WTC11 (cell line): ENCODE measurements at regions not wholly inside any gene's neighbourhood (a gene's known extent, or its start where the extent isn't known, plus 50 kb on each side); places are given as distances from the start of the nearest gene placed in this dataset.

Experiments
- ATAC-seq: fragments of 200-7000 bp; cut with Tn5 transposase; 2 replicates; pipeline ENCODE4 v1.10.0; 2021; ENCODE audit warnings: mild to moderate bottlenecking, moderate library complexity
- CTCF ChIA-PET: fragments of 300-600 bp; sonication (Branson Sonifier 250); formaldehyde crosslinking; loops from one replicate; lab custom pipeline; 2021; ENCODE audit warnings: antibody characterized with exemption; lab: Charles Lee
- POLR2A ChIA-PET: fragments of 350-600 bp; sonication (Branson Sonifier 250); formaldehyde crosslinking; loops from one replicate; lab custom pipeline; 2021; ENCODE audit warnings: antibody characterized with exemption; lab: Charles Lee
- DNase-seq: peaks from one replicate; pipeline ENCODE4 v3.0.0; 2021; ENCODE audit warnings: low spot score
- H3K27ac Mint-ChIP-seq: 2 replicates; pipeline ENCODE4 v1.8.0; 2021; ENCODE audit warnings: mixed read lengths
- H3K27me3 Mint-ChIP-seq: 2 replicates; pipeline ENCODE4 v1.8.0; 2021; ENCODE audit warnings: low read depth, mild to moderate bottlenecking, moderate library complexity, mixed read lengths
- H3K36me3 Mint-ChIP-seq: 2 replicates; pipeline ENCODE4 v1.8.0; 2021; ENCODE audit warnings: mixed read lengths
- H3K4me1 Mint-ChIP-seq: 2 replicates; pipeline ENCODE4 v1.8.0; 2022; ENCODE audit warnings: mixed read lengths
- H3K4me3 Mint-ChIP-seq: 2 replicates; pipeline ENCODE4 v1.8.0; 2021; ENCODE audit warnings: mild to moderate bottlenecking, moderate library complexity, mixed read lengths
- H3K9me3 Mint-ChIP-seq: 2 replicates; pipeline ENCODE4 v1.8.0; 2021; ENCODE audit warnings: mixed read lengths
- ATF1 ChIP-seq: sonication (generic); formaldehyde crosslinking; IDR thresholded peaks from 2 replicates; pipeline ENCODE4 v1.8.1; 2023; ENCODE audit warnings: mild to moderate bottlenecking, moderate library complexity, missing genetic modification reagents
- CBFB ChIP-seq: sonication (generic); formaldehyde crosslinking; IDR thresholded peaks from 2 replicates; pipeline ENCODE4 v1.8.1; 2022; ENCODE audit warnings: mild to moderate bottlenecking, low read depth, missing genetic modification reagents
- E2F1 ChIP-seq: sonication (generic); formaldehyde crosslinking; IDR thresholded peaks from 2 replicates; pipeline ENCODE4 v1.8.0; 2022; ENCODE audit warnings: mild to moderate bottlenecking, missing genetic modification reagents
- EMX1 ChIP-seq: fragments of 250-450 bp; sonication (Bioruptor Pico); IDR thresholded peaks from 2 replicates; pipeline ENCODE4 v1.8.0; 2021; ENCODE audit warnings: mild to moderate bottlenecking
- GTF2I ChIP-seq: fragments of 250-450 bp; sonication (Bioruptor Pico); conservative IDR thresholded peaks from 2 replicates; pipeline ENCODE4 v1.4.0; 2021; ENCODE audit warnings: mild to moderate bottlenecking
- JAZF1 ChIP-seq: fragments of 250-450 bp; sonication (Bioruptor Pico); IDR thresholded peaks from 2 replicates; pipeline ENCODE4 v1.9.0; 2021; ENCODE audit warnings: moderate library complexity, mild to moderate bottlenecking, inconsistent platforms
- MLX ChIP-seq: sonication (generic); formaldehyde crosslinking; IDR thresholded peaks from 2 replicates; pipeline ENCODE4 v1.8.1; 2023; ENCODE audit warnings: mild to moderate bottlenecking, missing genetic modification reagents, moderate library complexity
- NFATC4 ChIP-seq: fragments of 250-450 bp; sonication (Bioruptor Pico); IDR thresholded peaks from 2 replicates; pipeline ENCODE4 v1.9.0; 2021; ENCODE audit warnings: mild to moderate bottlenecking
- NR1H2 ChIP-seq: sonication (generic); formaldehyde crosslinking; IDR thresholded peaks from 2 replicates; pipeline ENCODE4 v1.9.0; 2021; ENCODE audit warnings: mild to moderate bottlenecking, moderate library complexity, missing genetic modification reagents
- NR3C1 ChIP-seq: sonication (generic); formaldehyde crosslinking; conservative IDR thresholded peaks from 2 replicates; pipeline ENCODE4 v1.8.1; 2023; ENCODE audit warnings: low read depth, mild to moderate bottlenecking, missing genetic modification reagents
- OVOL2 ChIP-seq: fragments of 250-450 bp; sonication (Bioruptor Pico); IDR thresholded peaks from 2 replicates; pipeline ENCODE4 v1.9.0; 2021; ENCODE audit warnings: mild to moderate bottlenecking, borderline replicate concordance
- RORB ChIP-seq: fragments of 250-450 bp; sonication (Bioruptor Pico); IDR thresholded peaks from 2 replicates; pipeline ENCODE4 v1.9.0; 2021; ENCODE audit warnings: mild to moderate bottlenecking
- SMAD4 ChIP-seq: sonication (generic); formaldehyde crosslinking; IDR thresholded peaks from 2 replicates; pipeline ENCODE4 v1.8.0; 2022; ENCODE audit warnings: mild to moderate bottlenecking, missing genetic modification reagents
- SP1 ChIP-seq: sonication (generic); formaldehyde crosslinking; conservative IDR thresholded peaks from 2 replicates; pipeline ENCODE4 v1.8.1; 2022; ENCODE audit warnings: missing genetic modification reagents
- TCF7 ChIP-seq: sonication (generic); formaldehyde crosslinking; IDR thresholded peaks from 2 replicates; pipeline ENCODE4 v1.8.0; 2022; ENCODE audit warnings: mild to moderate bottlenecking, low read depth, missing genetic modification reagents, moderate library complexity
- TP53 ChIP-seq: sonication (generic); formaldehyde crosslinking; IDR thresholded peaks from 2 replicates; pipeline ENCODE4 v1.8.1; 2023; ENCODE audit warnings: mild to moderate bottlenecking, missing genetic modification reagents
- ZNF219 ChIP-seq: sonication (generic); formaldehyde crosslinking; IDR thresholded peaks from 2 replicates; pipeline ENCODE4 v1.8.0; 2023; ENCODE audit warnings: missing genetic modification reagents, mild to moderate bottlenecking, borderline replicate concordance
- ZNF232 ChIP-seq: sonication (generic); formaldehyde crosslinking; IDR thresholded peaks from 2 replicates; pipeline ENCODE4 v1.8.0; 2022; ENCODE audit warnings: mild to moderate bottlenecking, missing genetic modification reagents
- ZNF281 ChIP-seq: sonication (generic); formaldehyde crosslinking; IDR thresholded peaks from 2 replicates; pipeline ENCODE4 v1.8.0; 2023; ENCODE audit warnings: mild to moderate bottlenecking, missing genetic modification reagents
- ZNF416 ChIP-seq: fragments of 250-450 bp; sonication (Bioruptor Pico); IDR thresholded peaks from 2 replicates; pipeline ENCODE4 v1.9.0; 2021; ENCODE audit warnings: mild to moderate bottlenecking, inconsistent platforms
- ZNF671 ChIP-seq: fragments of 250-450 bp; sonication (Bioruptor Pico); IDR thresholded peaks from 2 replicates; pipeline ENCODE4 v1.8.0; 2021; ENCODE audit warnings: mild to moderate bottlenecking
- TF ChIP-seq, protein P1 (sequence below): sonication (generic); formaldehyde crosslinking; IDR thresholded peaks from 2 replicates; pipeline ENCODE4 v1.8.0; 2022; ENCODE audit warnings: mild to moderate bottlenecking, missing genetic modification reagents
- TF ChIP-seq, protein P2 (sequence below): sonication (generic); formaldehyde crosslinking; IDR thresholded peaks from 2 replicates; pipeline ENCODE4 v1.8.1; 2023; ENCODE audit warnings: mild to moderate bottlenecking, missing genetic modification reagents
- TF ChIP-seq, protein P3 (sequence below): sonication (generic); formaldehyde crosslinking; conservative IDR thresholded peaks from 2 replicates; pipeline ENCODE4 v1.8.1; 2022; ENCODE audit warnings: mild to moderate bottlenecking, missing genetic modification reagents
- TF ChIP-seq, protein P4 (sequence below): sonication (generic); formaldehyde crosslinking; IDR thresholded peaks from 2 replicates; pipeline ENCODE4 v1.8.1; 2023; ENCODE audit warnings: mild to moderate bottlenecking, moderate library complexity, missing genetic modification reagents
- TF ChIP-seq, protein P5 (sequence below): sonication (generic); formaldehyde crosslinking; IDR thresholded peaks from 2 replicates; pipeline ENCODE4 v1.8.0; 2023; ENCODE audit warnings: missing genetic modification reagents

DNA sequence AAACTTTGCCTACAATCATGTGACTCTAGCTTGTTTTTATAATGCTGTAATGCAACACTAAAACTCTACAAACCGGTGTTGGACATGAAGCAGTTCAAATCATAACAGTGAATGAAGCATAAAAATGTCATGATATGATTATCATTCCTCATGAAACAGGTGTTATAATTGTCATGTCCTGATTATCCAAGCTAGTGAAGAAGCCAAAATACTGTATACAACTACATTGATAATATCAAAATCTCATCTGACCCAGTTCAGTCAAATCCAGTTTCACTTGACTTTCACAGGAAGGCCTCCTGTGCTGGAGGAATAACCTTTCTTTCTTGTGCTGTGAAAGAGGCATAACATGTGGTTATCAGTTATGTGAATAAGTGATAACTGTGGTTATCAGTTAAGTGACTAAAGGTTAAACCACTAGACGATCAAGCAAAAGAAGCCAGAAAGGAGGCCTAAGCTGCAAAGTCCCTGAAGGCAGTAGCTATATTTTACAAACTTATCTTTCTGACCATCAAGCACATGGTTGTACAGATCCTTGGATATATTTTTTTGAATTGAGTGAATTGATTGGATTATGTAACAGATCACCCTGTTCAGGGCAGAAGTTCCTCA, 296.4 kb downstream of the TUSC7 start:
- Mint-ChIP-seq H3K4me1 (no peaks in the 10 kb centered on the region), H3K27me3 (no peaks in the 10 kb centered on the region), H3K27ac (no peak overlapping the region), H3K4me3 (no peak overlapping the region), H3K36me3 (no peaks in the 10 kb centered on the region), H3K9me3 (no peaks in the 10 kb centered on the region)
- ATAC-seq = no peak
- CTCF ChIA-PET = no interaction called here
- DNase-seq = no peak
- POLR2A ChIA-PET = no interaction called here
- TF ChIP-seq ATF1 (CRISPR knock-in tag) (no peak), EMX1 (CRISPR knock-in tag) (no peak), ZNF232 (CRISPR knock-in tag) (no peak), ZNF416 (CRISPR knock-in tag) (no peak), SP1 (no peak), SMAD4 (CRISPR knock-in tag) (no peak), NFATC4 (CRISPR knock-in tag) (no peak), JAZF1 (CRISPR knock-in tag) (no peak), E2F1 (no peak), NR3C1 (CRISPR knock-in tag) (no peak)
- TF ChIP-seq, protein P1, sequence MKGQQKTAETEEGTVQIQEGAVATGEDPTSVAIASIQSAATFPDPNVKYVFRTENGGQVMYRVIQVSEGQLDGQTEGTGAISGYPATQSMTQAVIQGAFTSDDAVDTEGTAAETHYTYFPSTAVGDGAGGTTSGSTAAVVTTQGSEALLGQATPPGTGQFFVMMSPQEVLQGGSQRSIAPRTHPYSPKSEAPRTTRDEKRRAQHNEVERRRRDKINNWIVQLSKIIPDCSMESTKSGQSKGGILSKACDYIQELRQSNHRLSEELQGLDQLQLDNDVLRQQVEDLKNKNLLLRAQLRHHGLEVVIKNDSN = no peak
- TF ChIP-seq, protein P2, sequence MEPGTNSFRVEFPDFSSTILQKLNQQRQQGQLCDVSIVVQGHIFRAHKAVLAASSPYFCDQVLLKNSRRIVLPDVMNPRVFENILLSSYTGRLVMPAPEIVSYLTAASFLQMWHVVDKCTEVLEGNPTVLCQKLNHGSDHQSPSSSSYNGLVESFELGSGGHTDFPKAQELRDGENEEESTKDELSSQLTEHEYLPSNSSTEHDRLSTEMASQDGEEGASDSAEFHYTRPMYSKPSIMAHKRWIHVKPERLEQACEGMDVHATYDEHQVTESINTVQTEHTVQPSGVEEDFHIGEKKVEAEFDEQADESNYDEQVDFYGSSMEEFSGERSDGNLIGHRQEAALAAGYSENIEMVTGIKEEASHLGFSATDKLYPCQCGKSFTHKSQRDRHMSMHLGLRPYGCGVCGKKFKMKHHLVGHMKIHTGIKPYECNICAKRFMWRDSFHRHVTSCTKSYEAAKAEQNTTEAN (CRISPR knock-in tag) = no peak
- TF ChIP-seq, protein P3, sequence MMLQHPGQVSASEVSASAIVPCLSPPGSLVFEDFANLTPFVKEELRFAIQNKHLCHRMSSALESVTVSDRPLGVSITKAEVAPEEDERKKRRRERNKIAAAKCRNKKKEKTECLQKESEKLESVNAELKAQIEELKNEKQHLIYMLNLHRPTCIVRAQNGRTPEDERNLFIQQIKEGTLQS = no peak
- TF ChIP-seq, all 79 proteins: peak for 0

DNA sequence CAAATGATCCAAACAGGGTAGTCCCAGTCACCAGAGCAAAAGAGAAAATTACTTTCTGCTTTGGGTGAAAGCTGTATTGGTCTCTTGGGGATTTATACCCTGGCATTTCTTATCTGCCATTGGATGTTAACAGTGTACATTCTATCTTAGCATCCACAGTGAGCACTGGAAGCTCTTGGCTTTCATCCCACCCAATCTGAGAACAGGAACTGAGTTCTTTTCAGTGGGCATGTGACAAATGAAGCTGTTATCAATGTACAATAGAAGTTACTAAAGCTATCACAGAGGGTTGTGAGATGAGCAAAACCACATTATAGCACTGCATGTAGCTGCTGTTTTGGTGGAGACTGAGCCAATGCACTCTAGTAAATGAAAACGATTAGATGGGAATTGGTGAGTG, 300.7 kb downstream of the TUSC7 start:
- Mint-ChIP-seq H3K4me1 (no peaks in the 10 kb centered on the region), H3K36me3 (no peaks in the 10 kb centered on the region), H3K9me3 (no peaks in the 10 kb centered on the region), H3K4me3 (no peak overlapping the region), H3K27ac (no peak overlapping the region), H3K27me3 (no peaks in the 10 kb centered on the region)
- no peak for DNase-seq
- CTCF ChIA-PET = interaction anchor here (0.5 to 2.1 kb wide), 3 partner anchors 9 to 249 kb away, joined by 3 to 10 read pairs (median 4); no protein-coding TSS in a partner anchor
- POLR2A ChIA-PET = interaction anchor here (0.6 kb wide), 1 partner anchor 1381 kb away, joined by 5 read pairs; no protein-coding TSS in a partner anchor
- ATAC-seq = no peak
- TF ChIP-seq ZNF219 (CRISPR knock-in tag) (no peak), ZNF671 (CRISPR knock-in tag) (no peak), OVOL2 (no peak), TP53 (no peak), GTF2I (no peak), ATF1 (CRISPR knock-in tag) (no peak), RORB (CRISPR knock-in tag) (no peak), MLX (CRISPR knock-in tag) (no peak), TCF7 (no peak), NFATC4 (CRISPR knock-in tag) (no peak), CBFB (CRISPR knock-in tag) (no peak), NR1H2 (no peak), ZNF281 (CRISPR knock-in tag) (no peak)
- TF ChIP-seq, protein P4, sequence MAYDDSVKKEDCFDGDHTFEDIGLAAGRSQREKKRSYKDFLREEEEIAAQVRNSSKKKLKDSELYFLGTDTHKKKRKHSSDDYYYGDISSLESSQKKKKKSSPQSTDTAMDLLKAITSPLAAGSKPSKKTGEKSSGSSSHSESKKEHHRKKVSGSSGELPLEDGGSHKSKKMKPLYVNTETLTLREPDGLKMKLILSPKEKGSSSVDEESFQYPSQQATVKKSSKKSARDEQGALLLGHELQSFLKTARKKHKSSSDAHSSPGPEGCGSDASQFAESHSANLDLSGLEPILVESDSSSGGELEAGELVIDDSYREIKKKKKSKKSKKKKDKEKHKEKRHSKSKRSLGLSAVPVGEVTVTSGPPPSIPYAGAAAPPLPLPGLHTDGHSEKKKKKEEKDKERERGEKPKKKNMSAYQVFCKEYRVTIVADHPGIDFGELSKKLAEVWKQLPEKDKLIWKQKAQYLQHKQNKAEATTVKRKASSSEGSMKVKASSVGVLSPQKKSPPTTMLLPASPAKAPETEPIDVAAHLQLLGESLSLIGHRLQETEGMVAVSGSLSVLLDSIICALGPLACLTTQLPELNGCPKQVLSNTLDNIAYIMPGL (CRISPR knock-in tag) = no peak
- TF ChIP-seq, protein P5, sequence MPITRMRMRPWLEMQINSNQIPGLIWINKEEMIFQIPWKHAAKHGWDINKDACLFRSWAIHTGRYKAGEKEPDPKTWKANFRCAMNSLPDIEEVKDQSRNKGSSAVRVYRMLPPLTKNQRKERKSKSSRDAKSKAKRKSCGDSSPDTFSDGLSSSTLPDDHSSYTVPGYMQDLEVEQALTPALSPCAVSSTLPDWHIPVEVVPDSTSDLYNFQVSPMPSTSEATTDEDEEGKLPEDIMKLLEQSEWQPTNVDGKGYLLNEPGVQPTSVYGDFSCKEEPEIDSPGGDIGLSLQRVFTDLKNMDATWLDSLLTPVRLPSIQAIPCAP = no peak
- TF ChIP-seq, protein P1 = no peak
